ENCODE measurements at regions not wholly inside any gene's neighbourhood (a gene's known extent, or its start where the extent isn't known, plus 50 kb on each side); places are given as distances from the start of the nearest gene placed in this dataset.

- no peaks in the 10 kb centered on the region for H3K4me1 Mint-ChIP-seq
- H3K4me3 Mint-ChIP-seq, result no peak overlapping the region
- no peak overlapping the region for H3K27ac Mint-ChIP-seq (ENCODE audit: unreplicated experiment)
- no peak for TF ChIP-seq CTCF (conservative IDR thresholded peaks at IDR 0.05)
- no peak for DNase-seq (ENCODE audit: low read depth, low spot score)
- H3K9me3 Mint-ChIP-seq, result peaks cover 7% of the 10 kb centered on the region
- peaks cover 69% of the 10 kb centered on the region for H3K27me3 Mint-ChIP-seq (ENCODE audit: low read depth)
- H3K36me3 Mint-ChIP-seq (ENCODE audit: low read depth), result no peaks in the 10 kb centered on the region
Observed at GRCh38 chr20:56835829-56836550, 206.9 kb downstream of the TFAP2C start.

- DNase-seq (ENCODE audit: low read depth, low spot score), result no peak
- Mint-ChIP-seq H3K4me3 (no peak overlapping the region), H3K27me3 (ENCODE audit: low read depth) (peaks cover 65% of the 10 kb centered on the region), H3K27ac (ENCODE audit: unreplicated experiment) (no peak overlapping the region), H3K4me1 (peaks cover 11% of the 10 kb centered on the region), H3K9me3 (peaks cover 7% of the 10 kb centered on the region), H3K36me3 (ENCODE audit: low read depth) (no peaks in the 10 kb centered on the region)
- TF ChIP-seq CTCF (conservative IDR thresholded peaks at IDR 0.05), result no peak
Observed at GRCh38 chr20:56839222-56839621, 210.1 kb downstream of the TFAP2C start.

GRCh38 chr20:56839786-56840185, 210.7 kb downstream of the TFAP2C start:
- Mint-ChIP-seq H3K27me3 (ENCODE audit: low read depth) (peaks cover 67% of the 10 kb centered on the region), H3K36me3 (ENCODE audit: low read depth) (no peaks in the 10 kb centered on the region)

GRCh38 chr20:56840716-56841261, 211.7 kb downstream of the TFAP2C start:
- H3K9me3 Mint-ChIP-seq, result peaks cover 7% of the 10 kb centered on the region
- H3K36me3 Mint-ChIP-seq (ENCODE audit: low read depth), result no peaks in the 10 kb centered on the region
- H3K4me1 Mint-ChIP-seq, result peaks cover 16% of the 10 kb centered on the region
- peaks cover 66% of the 10 kb centered on the region for H3K27me3 Mint-ChIP-seq (ENCODE audit: low read depth)
- no peak for TF ChIP-seq CTCF (conservative IDR thresholded peaks at IDR 0.05)
- no peak for DNase-seq (ENCODE audit: low read depth, low spot score)
- peak overlapping the region; percentile 5 for H3K27ac Mint-ChIP-seq (ENCODE audit: unreplicated experiment)
- no peak overlapping the region for H3K4me3 Mint-ChIP-seq

More at GRCh38 chr20:56839786-56840185, 210.7 kb downstream of the TFAP2C start:
- Mint-ChIP-seq H3K9me3 (peaks cover 7% of the 10 kb centered on the region), H3K4me1 (peaks cover 16% of the 10 kb centered on the region), H3K27ac (ENCODE audit: unreplicated experiment) (no peak overlapping the region), H3K4me3 (no peak overlapping the region)
- no peak for DNase-seq (ENCODE audit: low read depth, low spot score)
- TF ChIP-seq CTCF (conservative IDR thresholded peaks at IDR 0.05), result no peak

- Mint-ChIP-seq H3K4me3 (no peak overlapping the region), H3K27ac (ENCODE audit: unreplicated experiment) (no peak overlapping the region)
Observed at GRCh38 chr20:56841346-56841908, 212.3 kb downstream of the TFAP2C start.

More at GRCh38 chr20:56841346-56841908, 212.3 kb downstream of the TFAP2C start:
- H3K9me3 Mint-ChIP-seq, result peaks cover 7% of the 10 kb centered on the region
- peaks cover 16% of the 10 kb centered on the region for H3K4me1 Mint-ChIP-seq
- H3K36me3 Mint-ChIP-seq (ENCODE audit: low read depth), result no peaks in the 10 kb centered on the region
- no peak for TF ChIP-seq CTCF (conservative IDR thresholded peaks at IDR 0.05)
- H3K27me3 Mint-ChIP-seq (ENCODE audit: low read depth), result peaks cover 63% of the 10 kb centered on the region
- DNase-seq (ENCODE audit: low read depth, low spot score), result no peak
